ENCODE measurements at regions not wholly inside any gene's neighbourhood (a gene's known extent, or its start where the extent isn't known, plus 50 kb on each side); places are given as distances from the start of the nearest gene placed in this dataset.
"Not testable (repeated sequence)": the region's sequence is repeated elsewhere in the genome, so short reads cannot be mapped to it uniquely, and the experiment has no call there.

DNA sequence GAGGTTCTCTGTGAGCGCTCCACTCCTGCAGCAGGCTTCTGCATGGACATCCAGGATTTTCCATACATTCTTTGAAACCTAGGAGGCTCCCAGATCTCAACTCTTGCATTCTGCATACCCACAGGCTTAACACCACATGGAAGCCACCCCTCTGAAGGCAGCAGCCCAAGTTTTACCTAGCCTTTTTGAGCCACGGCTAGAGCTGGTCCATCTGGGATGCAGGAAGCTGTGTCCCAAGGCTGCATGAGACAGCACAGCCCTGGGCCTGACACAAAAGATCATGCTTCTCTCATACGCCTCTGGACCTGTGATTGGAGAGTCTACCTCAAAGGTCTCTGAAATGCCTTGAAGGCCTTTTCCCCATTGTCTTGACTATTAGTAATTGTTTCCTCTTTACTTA lies 53.6 kb upstream of the RPRM start:
- DNase-seq = no peak

DNA sequence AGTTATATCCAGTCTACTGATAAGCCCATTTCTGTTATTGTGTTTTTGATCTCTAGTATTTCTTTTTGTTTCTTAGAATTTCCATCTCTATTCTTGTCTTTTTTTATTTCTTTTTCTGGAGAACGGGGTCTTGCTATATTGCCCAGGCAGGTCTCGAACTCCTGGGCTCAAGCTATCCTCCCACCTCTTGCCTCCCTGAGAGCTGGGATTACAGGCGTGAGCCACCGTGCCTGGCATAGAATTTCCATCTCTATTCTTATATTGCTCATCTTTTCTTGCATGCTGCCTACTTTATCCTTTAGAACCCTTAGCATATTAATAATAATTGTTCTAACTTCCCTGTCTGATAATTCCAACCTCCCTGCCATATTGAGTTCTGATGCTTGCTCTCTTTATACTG lies 55.2 kb upstream of the RPRM start:
- DNase-seq = not testable (repeated sequence)

DNA sequence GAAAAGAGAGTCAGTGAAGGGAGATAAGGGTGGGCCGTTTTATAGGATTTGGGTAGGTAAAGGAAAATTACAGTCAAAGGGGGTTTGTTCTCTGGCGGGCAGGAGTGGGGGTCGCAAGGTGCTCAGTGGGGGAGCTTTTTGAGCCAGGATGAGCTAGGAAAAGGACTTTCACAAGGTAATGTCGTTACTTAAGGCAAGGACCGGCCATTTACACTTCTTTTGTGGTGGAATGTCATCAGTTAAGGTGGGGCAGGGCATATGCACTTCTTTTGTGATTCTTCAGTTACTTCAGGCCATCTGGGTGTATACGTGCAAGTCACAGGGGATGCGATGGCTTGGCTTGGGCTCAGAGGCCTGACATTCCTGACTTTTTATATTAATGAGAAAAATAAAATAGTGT lies 56.0 kb upstream of the RPRM start:
- not testable (repeated sequence) for DNase-seq

- DNase-seq = no peak
Observed at GRCh38 chr2:153536115-153536514, 57.6 kb upstream of the RPRM start.

DNA sequence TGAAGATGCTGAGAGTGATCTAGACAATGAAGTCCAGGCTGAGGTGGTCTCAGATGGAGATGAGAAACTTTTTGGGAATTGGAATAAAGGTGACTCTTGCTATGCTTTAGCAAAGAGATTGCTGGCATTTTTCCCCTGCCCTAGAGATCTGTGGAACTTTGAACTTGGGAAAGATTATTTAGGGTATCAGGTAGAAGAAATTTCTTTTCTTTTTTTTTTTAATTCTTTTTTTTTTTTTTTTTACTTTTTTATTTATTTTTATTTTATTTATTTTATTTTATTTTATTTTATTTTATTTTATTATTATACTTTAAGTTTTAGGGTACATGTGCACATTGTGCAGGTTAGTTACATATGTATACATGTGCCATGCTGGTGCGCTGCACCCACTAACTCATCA lies 59.5 kb upstream of the RPRM start:
- DNase-seq = not testable (repeated sequence)

DNA sequence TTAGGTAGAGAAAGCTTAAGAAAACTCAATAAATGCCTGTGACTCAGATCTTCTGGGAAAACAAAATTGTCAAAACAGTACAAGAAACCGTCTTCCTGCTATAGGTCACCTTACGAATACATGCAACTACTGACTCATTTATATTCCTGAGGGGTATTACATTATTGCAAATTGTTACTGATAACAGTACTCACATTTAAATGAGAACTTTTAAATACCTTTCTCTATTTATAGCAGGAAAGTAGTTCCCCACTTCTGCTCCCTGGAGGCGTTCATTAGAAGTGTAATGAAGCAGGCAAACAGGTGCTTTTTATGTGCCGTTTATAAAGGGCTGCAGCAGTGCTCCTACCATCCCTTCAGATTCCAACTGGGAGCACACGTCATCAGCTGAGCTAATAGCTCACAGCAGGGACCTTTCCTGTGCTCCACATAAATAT lies 65.1 kb upstream of the RPRM start:
- DNase-seq = no peak

DNA sequence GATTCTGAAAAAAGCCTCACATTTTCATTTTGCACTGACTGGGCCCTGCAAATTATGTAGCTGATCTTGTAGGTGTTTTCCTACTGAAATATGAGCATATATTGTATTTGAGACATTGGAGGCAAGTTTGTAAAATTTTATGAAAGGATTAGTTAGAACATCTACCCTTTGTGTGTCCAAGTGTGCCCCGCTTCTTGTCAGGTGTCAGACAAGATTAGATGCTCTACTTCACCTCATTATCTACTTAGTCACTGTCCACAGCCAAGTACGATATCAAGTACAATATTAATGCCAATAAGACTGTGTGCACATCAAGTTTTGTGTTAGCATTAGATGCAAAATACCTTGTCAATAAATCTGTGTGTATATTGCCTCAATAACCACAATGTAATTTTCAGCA lies 67.8 kb upstream of the RPRM start:
- no peak for DNase-seq

DNA sequence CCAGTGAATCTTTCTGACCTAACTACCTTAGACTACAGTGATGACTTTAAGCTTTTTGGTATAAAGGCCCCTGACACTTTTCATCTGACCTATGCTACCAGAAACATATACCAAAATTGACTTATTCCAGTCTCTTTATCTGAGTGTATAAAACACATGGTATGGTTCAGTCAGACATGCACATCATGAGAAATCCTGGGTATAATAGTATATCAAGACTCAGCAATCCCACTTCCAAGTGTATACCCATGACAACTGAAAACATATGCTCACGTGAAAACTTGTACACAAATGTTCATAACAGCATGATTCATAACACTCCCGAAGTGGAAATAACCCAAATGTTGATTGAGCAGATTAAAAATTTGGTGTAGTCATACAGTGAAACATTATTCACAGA lies 70.0 kb upstream of the RPRM start:
- DNase-seq = no peak

DNA sequence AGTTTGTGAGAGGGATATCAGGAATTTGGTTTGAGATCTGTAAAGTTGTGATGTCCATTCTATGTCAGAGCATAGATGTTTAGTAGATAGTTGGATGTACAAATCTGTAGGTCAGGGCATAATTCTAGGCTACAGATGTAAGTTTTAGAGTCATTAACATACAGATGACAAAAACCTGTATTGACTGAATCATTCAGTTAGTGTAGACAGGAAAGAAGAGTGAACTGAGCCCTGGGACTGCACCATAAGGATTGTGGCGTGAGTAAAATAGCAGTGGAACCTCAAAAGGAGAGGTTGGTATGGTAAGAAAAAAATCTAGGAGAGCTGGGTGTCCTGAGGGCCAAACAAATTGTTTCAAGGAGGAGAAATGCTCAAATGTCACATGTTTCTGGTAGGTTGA lies 73.1 kb upstream of the RPRM start:
- no peak for DNase-seq

DNA sequence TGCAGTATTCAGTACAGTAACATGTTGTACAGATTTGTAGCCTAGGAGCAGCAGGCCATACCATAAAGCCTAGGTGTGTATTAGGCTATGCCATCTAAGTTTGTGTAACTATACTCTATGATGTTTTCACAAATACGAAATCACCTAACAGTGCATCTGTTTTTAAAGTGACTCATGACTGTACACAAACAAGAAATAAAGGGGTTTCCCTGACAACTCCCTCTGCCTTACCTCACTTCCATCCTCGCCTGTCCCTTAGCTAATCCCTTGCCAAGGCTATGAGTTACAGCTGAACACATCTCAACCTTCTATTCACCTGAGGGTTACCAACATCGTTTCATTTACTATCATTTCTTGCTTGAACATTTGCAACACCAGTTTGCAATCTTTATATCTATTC lies 78.6 kb upstream of the RPRM start:
- DNase-seq = no peak

- DNase-seq = no peak
Observed at GRCh38 chr2:153557714-153558113, 79.2 kb upstream of the RPRM start.

DNA sequence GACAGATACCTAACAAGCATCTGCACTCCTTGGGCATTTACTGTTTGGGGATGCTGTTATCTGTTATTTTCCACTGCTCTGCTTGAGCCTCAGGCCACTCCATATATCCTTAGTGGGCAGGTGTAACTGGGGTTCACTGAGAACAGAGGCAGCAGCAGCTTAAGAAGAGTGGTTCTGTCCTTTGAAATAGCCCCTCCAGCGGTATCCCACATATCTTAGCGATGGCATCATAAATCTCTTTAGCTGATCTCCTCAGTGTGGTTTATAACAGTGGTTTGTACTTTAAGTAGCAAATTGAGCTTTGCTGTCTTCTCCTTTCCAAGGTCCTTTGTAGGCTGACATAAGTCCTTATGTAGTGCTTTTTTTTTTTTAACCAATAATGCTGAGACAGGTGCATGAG lies 79.7 kb upstream of the RPRM start:
- DNase-seq = no peak

- no peak for DNase-seq
Observed at GRCh38 chr2:153567367-153567766, 88.8 kb upstream of the RPRM start.

- DNase-seq = no peak
Observed at GRCh38 chr2:153568105-153568504, 89.5 kb upstream of the RPRM start.

- DNase-seq = no peak
Observed at GRCh38 chr2:153575171-153575853, 96.8 kb upstream of the RPRM start.

DNA sequence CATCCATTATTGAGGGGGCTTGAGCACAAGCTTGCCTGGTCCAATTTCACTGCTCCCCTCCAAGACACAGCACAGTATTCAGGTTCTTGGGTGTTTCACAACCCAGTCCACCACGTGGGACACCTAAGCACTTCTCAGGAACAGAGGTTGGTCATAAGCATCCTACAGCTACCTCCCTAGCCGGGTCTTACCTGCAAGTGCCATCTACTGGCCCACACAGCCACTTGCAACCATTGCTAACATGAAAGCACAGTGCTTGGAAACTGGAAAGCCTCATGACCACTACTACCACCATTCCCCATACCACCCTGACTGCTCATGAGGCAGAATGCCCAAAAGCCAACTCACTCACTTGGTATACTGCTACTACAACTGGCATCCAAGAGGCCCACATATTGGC lies 105.7 kb upstream of the RPRM start:
- DNase-seq = no peak

- DNase-seq = no peak
Observed at GRCh38 chr2:153588408-153588807, 109.8 kb upstream of the RPRM start.

GRCh38 chr2:153589586-153589985 lies 111.0 kb upstream of the RPRM start:
- DNase-seq = no peak

DNA sequence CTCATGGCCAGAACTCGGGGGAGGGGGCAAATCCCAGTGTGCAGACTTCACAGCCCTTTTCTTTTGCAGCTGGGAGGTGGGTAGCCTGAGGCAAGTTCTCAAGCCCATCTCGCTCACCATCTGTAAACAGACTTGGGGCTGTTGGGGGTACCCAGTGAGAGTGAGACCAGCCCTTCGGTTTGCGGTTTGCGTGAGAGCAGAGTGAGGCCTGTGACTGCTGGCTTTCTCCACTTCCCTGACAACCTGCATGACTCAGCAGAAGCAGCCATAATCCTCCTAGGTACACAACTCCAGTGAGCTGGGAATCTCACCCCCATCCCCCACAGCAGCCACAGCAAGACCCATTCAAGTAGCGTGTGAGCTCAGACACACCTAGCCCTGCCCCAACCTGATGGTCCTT lies 114.5 kb upstream of the RPRM start:
- not testable (repeated sequence) for DNase-seq

DNA sequence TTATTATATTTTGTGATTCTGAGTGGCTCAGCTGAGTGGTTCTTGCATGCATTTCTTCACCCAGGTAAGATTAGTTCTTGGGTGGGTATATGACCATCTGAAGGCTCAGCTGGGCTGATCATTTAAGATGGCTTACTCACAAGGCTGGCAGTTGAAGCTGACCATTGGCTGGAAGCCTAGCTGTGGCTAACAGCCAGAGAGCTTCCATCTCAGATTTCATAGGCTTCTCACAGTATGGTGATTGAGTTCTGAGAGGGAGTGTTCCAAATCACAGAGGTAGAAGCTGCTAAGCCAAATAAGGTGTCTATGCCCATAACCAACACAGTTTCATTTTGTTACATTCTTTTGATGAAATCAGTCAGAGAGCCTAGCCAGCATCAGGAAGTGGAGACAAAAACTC lies 117.4 kb upstream of the RPRM start:
- DNase-seq = no peak

- no peak for DNase-seq
Observed at GRCh38 chr2:153601812-153602211, 123.2 kb upstream of the RPRM start.

- DNase-seq = no peak
Observed at GRCh38 chr2:153604133-153604532, 125.6 kb upstream of the RPRM start.

- no peak for DNase-seq
Observed at GRCh38 chr2:153606623-153607022, 128.1 kb upstream of the RPRM start.

DNA sequence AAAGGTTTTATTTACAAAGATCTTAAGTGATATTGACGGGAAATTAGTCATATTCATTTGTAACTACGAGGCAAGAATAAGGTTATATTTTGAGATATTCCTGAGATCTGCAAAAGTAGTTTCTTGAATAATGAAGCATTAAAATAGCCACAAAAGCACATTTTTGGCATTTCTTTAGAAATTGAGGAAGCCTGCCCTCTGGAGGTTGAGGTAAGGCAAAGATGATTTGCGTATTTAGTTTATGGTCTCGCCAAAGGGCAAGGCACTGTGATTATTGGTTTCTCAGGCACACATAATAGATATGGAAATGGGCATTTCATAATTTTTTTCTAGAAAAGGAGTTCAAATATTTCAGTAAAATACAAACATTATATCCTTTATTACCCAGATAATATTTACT lies 143.7 kb upstream of the RPRM start:
- peak; percentile 3 for DNase-seq

DNA sequence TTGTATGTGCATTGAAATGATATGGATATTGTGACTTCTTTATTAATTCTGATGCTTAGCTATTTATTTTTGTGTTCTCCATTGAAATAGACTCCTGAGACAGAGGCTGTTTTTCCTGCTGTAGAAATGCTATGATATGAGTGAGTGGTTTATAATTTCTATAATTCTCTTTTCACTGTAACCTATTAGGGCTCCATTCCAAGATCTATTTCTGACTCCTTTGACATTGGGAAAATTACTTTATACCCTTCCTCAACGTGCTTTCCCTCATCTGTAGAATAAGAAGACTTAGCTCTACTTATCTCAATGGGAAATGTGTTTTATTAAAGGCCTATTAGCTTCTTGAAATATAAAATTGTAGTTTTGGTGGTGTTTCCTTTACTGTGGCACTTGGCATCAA lies 144.5 kb upstream of the RPRM start:
- DNase-seq = no peak

GRCh38 chr2:153626676-153627075 lies 148.1 kb upstream of the RPRM start:
- DNase-seq = no peak

All from hematopoietic multipotent progenitor cell treated with erythropoietin and hydrocortisone succinate and interleukin-3 and kit ligand, for 6 days (in vitro differentiated cells).